D721Med (cell line): ENCODE measurements at regions not wholly inside any gene's neighbourhood (a gene's known extent, or its start where the extent isn't known, plus 50 kb on each side); places are given as distances from the start of the nearest gene placed in this dataset.
"Not testable (repeated sequence)": the region's sequence is repeated elsewhere in the genome, so short reads cannot be mapped to it uniquely, and the experiment has no call there.

Experiments
- DNase-seq: peaks from one replicate; pipeline ENCODE4 v3.0.0; 2011; ENCODE audit warnings: low spot score; ENCODE audit not compliant: insufficient read length
- FAIRE-seq: peaks from 2 replicates; lab custom pipeline; 2011; peaks lifted over from hg19 to GRCh38; lab: Jason Lieb, UNC
- CTCF ChIP-seq: IDR thresholded peaks from 2 replicates; pipeline ENCODE4 v1.5.1; 2012; ENCODE audit warnings: mild to moderate bottlenecking, control low read depth; ENCODE audit not compliant: insufficient read depth; ENCODE audit errors: missing control alignments

- FAIRE-seq (no peak), DNase-seq (no peak)
- no peak for TF ChIP-seq CTCF
Observed at GRCh38 chrX:25503826-25504225, 488.1 kb upstream of the ARX start.

- no peak for TF ChIP-seq CTCF
- DNase-seq (no peak), FAIRE-seq (peak; percentile 70)
Observed at GRCh38 chrX:25507801-25508200, 492.0 kb upstream of the ARX start.

GRCh38 chrX:25519258-25519657 is 503.5 kb upstream of the ARX start:
- FAIRE-seq = no peak
- no peak for DNase-seq
- no peak for TF ChIP-seq CTCF

GRCh38 chrX:25522443-25523010 is 506.8 kb upstream of the ARX start:
- not testable (repeated sequence) for DNase-seq, FAIRE-seq

- FAIRE-seq = peak; percentile 69
- DNase-seq = no peak
- peak; percentile 47 for TF ChIP-seq CTCF
Observed at GRCh38 chrX:25523574-25524540, 508.1 kb upstream of the ARX start.

- FAIRE-seq = no peak
- TF ChIP-seq CTCF = no peak
- DNase-seq = no peak
Observed at GRCh38 chrX:25527156-25527555, 511.4 kb upstream of the ARX start.

- FAIRE-seq = no peak
- TF ChIP-seq CTCF = no peak
- DNase-seq = no peak
Observed at GRCh38 chrX:25527596-25527995, 511.8 kb upstream of the ARX start.
